Neural progenitor cell (in vitro differentiated cells): ENCODE measurements at regions not wholly inside any gene's neighbourhood (a gene's known extent, or its start where the extent isn't known, plus 50 kb on each side); places are given as distances from the start of the nearest gene placed in this dataset.
A peak's percentile ranks its signal among the peaks of the same experiment; 100 is the strongest.

Experiments used
- DNase-seq: peaks from one replicate; pipeline ENCODE4 v3.0.0-alpha.2; 2016; ENCODE audit warnings: low spot score
- H2AFZ ChIP-seq: fragments of 200-600 bp; sonication (generic); replicated peaks from 2 replicates; pipeline ENCODE4 v1.6.1; 2016; ENCODE audit warnings: antibody characterized with exemption
- H3F3A ChIP-seq: fragments of 200-600 bp; sonication (generic); 2 replicates; pipeline ENCODE4 v1.6.1; 2016; ENCODE audit warnings: antibody characterized with exemption, low read depth
- H3K27ac ChIP-seq: fragments of 200-600 bp; sonication (generic); 2 replicates; pipeline ENCODE4 v1.5.1; 2016; ENCODE audit warnings: mild to moderate bottlenecking
- H3K27me3 ChIP-seq: fragments of 200-600 bp; sonication (generic); 2 replicates; pipeline ENCODE4 v1.6.1; 2016; ENCODE audit warnings: mild to moderate bottlenecking, moderate library complexity
- H3K36me3 ChIP-seq: fragments of 200-600 bp; sonication (generic); 2 replicates; pipeline ENCODE4 v1.5.1; 2016
- H3K4me1 ChIP-seq: fragments of 200-600 bp; sonication (generic); 2 replicates; pipeline ENCODE4 v1.6.1; 2016; ENCODE audit warnings: mixed run types
- H3K4me2 ChIP-seq: fragments of 200-600 bp; sonication (generic); 2 replicates; pipeline ENCODE4 v1.6.1; 2016
- H3K4me3 ChIP-seq: fragments of 200-600 bp; sonication (generic); 2 replicates; pipeline ENCODE4 v1.5.1; 2016
- H3K79me2 ChIP-seq: fragments of 200-600 bp; sonication (generic); 2 replicates; pipeline ENCODE4 v1.6.1; 2016; ENCODE audit warnings: low read depth
- H3K9ac ChIP-seq: fragments of 200-600 bp; sonication (generic); 2 replicates; pipeline ENCODE4 v1.6.1; 2016
- H3K9me3 ChIP-seq: fragments of 200-600 bp; sonication (generic); 2 replicates; pipeline ENCODE4 v1.5.1; 2016; ENCODE audit warnings: low read depth
- H4K20me1 ChIP-seq: fragments of 200-600 bp; sonication (generic); 2 replicates; pipeline ENCODE4 v1.6.1; 2016; ENCODE audit warnings: low read depth
- H3K27ac Mint-ChIP-seq: 3 replicates; pipeline ENCODE4 v1.8.0; 2021; ENCODE audit warnings: mixed read lengths
- H3K27me3 Mint-ChIP-seq: 2 replicates; pipeline ENCODE4 v1.8.0; 2022; ENCODE audit warnings: low read depth, mild to moderate bottlenecking, inconsistent platforms, moderate library complexity, mixed read lengths; ENCODE audit not compliant: insufficient read depth
- H3K36me3 Mint-ChIP-seq: 3 replicates; pipeline ENCODE4 v1.8.0; 2021; ENCODE audit warnings: mixed read lengths
- H3K4me1 Mint-ChIP-seq: 3 replicates; pipeline ENCODE4 v1.8.0; 2021; ENCODE audit warnings: mixed read lengths
- H3K4me3 Mint-ChIP-seq: 3 replicates; pipeline ENCODE4 v1.8.0; 2021; ENCODE audit warnings: mild to moderate bottlenecking, moderate library complexity, mixed read lengths
- H3K9me3 Mint-ChIP-seq: 3 replicates; pipeline ENCODE4 v1.8.0; 2020; ENCODE audit warnings: mixed read lengths
- EZH2 ChIP-seq: fragments of 200-600 bp; sonication (generic); IDR thresholded peaks from 2 replicates; pipeline ENCODE4 v1.6.1; 2017; ENCODE audit warnings: antibody characterized with exemption, mild to moderate bottlenecking, moderate library complexity
- EZH2phosphoT487 ChIP-seq: fragments of 200-600 bp; sonication (generic); IDR thresholded peaks from 2 replicates; pipeline ENCODE4 v1.6.1; 2017; ENCODE audit warnings: antibody characterized with exemption
- TF ChIP-seq, protein P1 (sequence below): fragments of 200-600 bp; sonication (generic); IDR thresholded peaks from 2 replicates; pipeline ENCODE4 v1.5.1; 2017; ENCODE audit warnings: antibody characterized with exemption, mild to moderate bottlenecking

DNA sequence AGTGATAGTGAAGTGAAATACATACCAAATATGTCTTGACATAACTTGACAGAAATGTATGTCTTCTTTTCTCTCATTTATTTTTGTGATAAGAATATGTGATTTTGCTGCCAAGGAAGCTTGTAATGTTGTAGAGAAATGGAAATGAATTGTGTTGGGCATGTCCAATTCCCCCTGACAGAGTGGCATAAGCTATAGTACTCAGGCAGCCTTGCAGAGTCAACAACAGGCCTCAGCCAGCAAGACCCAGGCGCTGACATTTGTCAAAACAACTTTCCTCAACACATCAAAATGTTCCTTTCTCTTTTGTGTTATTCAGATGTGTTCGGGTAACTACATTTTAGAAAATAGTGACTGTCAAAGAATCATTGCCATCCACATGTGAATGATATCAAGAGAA is 538.1 kb upstream of the ATP11B start:
- no peak overlapping the region for H3K27ac ChIP-seq
- H3K9me3 Mint-ChIP-seq, result no peaks in the 10 kb centered on the region
- TF ChIP-seq, protein P1, sequence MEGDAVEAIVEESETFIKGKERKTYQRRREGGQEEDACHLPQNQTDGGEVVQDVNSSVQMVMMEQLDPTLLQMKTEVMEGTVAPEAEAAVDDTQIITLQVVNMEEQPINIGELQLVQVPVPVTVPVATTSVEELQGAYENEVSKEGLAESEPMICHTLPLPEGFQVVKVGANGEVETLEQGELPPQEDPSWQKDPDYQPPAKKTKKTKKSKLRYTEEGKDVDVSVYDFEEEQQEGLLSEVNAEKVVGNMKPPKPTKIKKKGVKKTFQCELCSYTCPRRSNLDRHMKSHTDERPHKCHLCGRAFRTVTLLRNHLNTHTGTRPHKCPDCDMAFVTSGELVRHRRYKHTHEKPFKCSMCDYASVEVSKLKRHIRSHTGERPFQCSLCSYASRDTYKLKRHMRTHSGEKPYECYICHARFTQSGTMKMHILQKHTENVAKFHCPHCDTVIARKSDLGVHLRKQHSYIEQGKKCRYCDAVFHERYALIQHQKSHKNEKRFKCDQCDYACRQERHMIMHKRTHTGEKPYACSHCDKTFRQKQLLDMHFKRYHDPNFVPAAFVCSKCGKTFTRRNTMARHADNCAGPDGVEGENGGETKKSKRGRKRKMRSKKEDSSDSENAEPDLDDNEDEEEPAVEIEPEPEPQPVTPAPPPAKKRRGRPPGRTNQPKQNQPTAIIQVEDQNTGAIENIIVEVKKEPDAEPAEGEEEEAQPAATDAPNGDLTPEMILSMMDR, result no peak
- TF ChIP-seq EZH2phosphoT487, result no peak
- no peak for TF ChIP-seq EZH2

GRCh38 chr3:182257361-182257760 is 535.9 kb upstream of the ATP11B start:
- Histone ChIP-seq H4K20me1 (no peaks in the 10 kb centered on the region), H3K4me1 (peaks cover 45% of the 10 kb centered on the region), H3K27ac (peak overlapping the region; percentile 68), H3K4me3 (no peak overlapping the region), H3K9ac (no peak overlapping the region), H3K27me3 (no peaks in the 10 kb centered on the region), H3K9me3 (no peaks in the 10 kb centered on the region), H3K36me3 (no peaks in the 10 kb centered on the region), H3F3A (peaks cover 9% of the 10 kb centered on the region), H3K79me2 (no peaks in the 10 kb centered on the region), H2AFZ (no peak overlapping the region), H3K4me2 (peak overlapping the region; percentile 28)
- Mint-ChIP-seq H3K27me3 (no peaks in the 10 kb centered on the region), H3K4me3 (no peak overlapping the region), H3K4me1 (peaks cover 55% of the 10 kb centered on the region), H3K36me3 (no peaks in the 10 kb centered on the region), H3K9me3 (no peaks in the 10 kb centered on the region), H3K27ac (peak overlapping the region; percentile 48)
- DNase-seq, result no peak
- TF ChIP-seq, protein P1, result no peak
- TF ChIP-seq EZH2phosphoT487 (no peak), EZH2 (no peak)

More for the DNA sequence above, 538.1 kb upstream of the ATP11B start:
- Histone ChIP-seq H3K9me3 (no peaks in the 10 kb centered on the region), H3K36me3 (no peaks in the 10 kb centered on the region), H3K4me3 (no peak overlapping the region), H3K9ac (no peak overlapping the region), H3K27me3 (no peaks in the 10 kb centered on the region), H3K79me2 (no peaks in the 10 kb centered on the region), H3F3A (peaks cover 16% of the 10 kb centered on the region), H2AFZ (no peak overlapping the region), H4K20me1 (no peaks in the 10 kb centered on the region), H3K4me2 (no peak overlapping the region), H3K4me1 (peaks cover 45% of the 10 kb centered on the region)
- Mint-ChIP-seq H3K27ac (no peak overlapping the region), H3K4me3 (no peak overlapping the region), H3K27me3 (no peaks in the 10 kb centered on the region), H3K36me3 (no peaks in the 10 kb centered on the region), H3K4me1 (peaks cover 50% of the 10 kb centered on the region)
- DNase-seq, result no peak

DNA sequence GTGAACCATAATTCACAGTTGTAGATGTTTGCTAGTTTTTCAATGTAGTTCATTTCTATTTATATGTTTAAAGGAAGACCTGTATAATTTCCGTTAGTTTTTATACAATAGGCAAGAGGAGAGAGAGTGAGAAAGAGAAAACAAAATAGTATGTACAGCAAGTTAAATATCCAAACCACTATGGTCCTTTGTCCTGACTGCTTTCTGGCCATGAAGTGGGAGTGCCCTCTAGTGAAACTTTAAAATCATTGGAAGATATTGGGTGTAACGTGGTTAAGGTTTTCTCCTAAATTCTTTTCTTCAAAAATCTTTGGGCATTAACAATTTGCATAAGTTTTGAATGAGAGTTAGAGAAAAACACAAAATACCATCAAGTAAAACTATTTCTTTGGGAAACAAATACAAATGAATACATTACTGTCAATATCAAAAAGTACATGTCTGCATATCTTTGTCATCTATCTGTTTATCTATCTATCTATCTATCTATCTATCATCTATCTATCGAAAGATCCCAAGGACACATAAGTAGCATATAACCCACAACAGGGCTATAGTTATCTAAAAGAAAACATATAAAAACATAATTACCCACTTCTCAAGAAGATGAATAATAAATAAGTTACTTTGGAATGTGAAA is 534.6 kb upstream of the ATP11B start:
- Histone ChIP-seq H3K27me3 (no peaks in the 10 kb centered on the region), H3K79me2 (no peaks in the 10 kb centered on the region), H3K27ac (no peak overlapping the region), H3F3A (no peaks in the 10 kb centered on the region), H2AFZ (no peak overlapping the region), H3K4me1 (peaks cover 36% of the 10 kb centered on the region), H3K9ac (no peak overlapping the region), H4K20me1 (no peaks in the 10 kb centered on the region), H3K4me2 (peak overlapping the region; percentile 28), H3K9me3 (no peaks in the 10 kb centered on the region), H3K36me3 (no peaks in the 10 kb centered on the region), H3K4me3 (no peak overlapping the region)
- Mint-ChIP-seq H3K36me3 (no peaks in the 10 kb centered on the region), H3K27me3 (no peaks in the 10 kb centered on the region), H3K4me1 (peaks cover 57% of the 10 kb centered on the region), H3K9me3 (no peaks in the 10 kb centered on the region), H3K4me3 (peak overlapping the region; percentile 17), H3K27ac (peak overlapping the region; percentile 52)
- TF ChIP-seq EZH2, result no peak
- TF ChIP-seq, protein P1, result peak; percentile 88
- peak; percentile 66 for DNase-seq
